K562 (cell line): ENCODE measurements at regions not wholly inside any gene's neighbourhood (a gene's known extent, or its start where the extent isn't known, plus 50 kb on each side); places are given as distances from the start of the nearest gene placed in this dataset.
A peak's percentile ranks its signal among the peaks of the same experiment; 100 is the strongest.

Experiments
- CEBPB ChIP-seq: fragments of 450-650 bp; IDR thresholded peaks from 2 replicates; pipeline ENCODE4 v1.6.1; 2016; ENCODE audit warnings: missing genetic modification characterization, missing compliant biosample characterization
- L3MBTL2 ChIP-seq: fragments of 450-650 bp; IDR thresholded peaks from 2 replicates; pipeline ENCODE4 v1.6.1; 2016; ENCODE audit warnings: mild to moderate bottlenecking, moderate library complexity
- PHF20 ChIP-seq: fragments of 450-650 bp; IDR thresholded peaks from 2 replicates; pipeline ENCODE4 v1.6.1; 2018; ENCODE audit not compliant: partially characterized antibody
- RAD51 ChIP-seq: fragments of 450-650 bp; IDR thresholded peaks from 2 replicates; pipeline ENCODE4 v1.7.1; 2016; ENCODE audit warnings: low read depth, mild to moderate bottlenecking, borderline replicate concordance
- RBM17 ChIP-seq: fragments of 200-400 bp; formaldehyde crosslinking; IDR thresholded peaks from 2 replicates; pipeline ENCODE4 v1.6.1; 2017; ENCODE audit warnings: low read depth, mild to moderate bottlenecking, low read length, borderline replicate concordance
- ZNF586 ChIP-seq: fragments of 450-650 bp; formaldehyde crosslinking; conservative IDR thresholded peaks from 2 replicates; pipeline ENCODE4 v1.4.0; 2020; ENCODE audit warnings: mild to moderate bottlenecking, moderate library complexity
- TF ChIP-seq, protein P1 (sequence below): fragments of 450-650 bp; IDR thresholded peaks from 2 replicates; pipeline ENCODE4 v1.6.1; 2016; ENCODE audit warnings: mild to moderate bottlenecking, moderate library complexity
- TF ChIP-seq, protein P2 (sequence below), 2 experiments: fragments of 250-450 bp in 1 of 2; fragments of 450-650 bp in 1 of 2; sonication (Bioruptor Pico) in 1 of 2; IDR thresholded peaks; 2 replicates each; pipeline versions ENCODE4 v1.6.1 to v1.8.0; 2016 to 2021; ENCODE audit warnings: mild to moderate bottlenecking in 2 of 2, moderate library complexity in 2 of 2, missing compliant biosample characterization in 1 of 2, missing genetic modification characterization in 1 of 2
- TF ChIP-seq, protein P3 (sequence below): fragments of 250-450 bp; sonication (Bioruptor Pico); IDR thresholded peaks from 2 replicates; pipeline ENCODE4 v1.5.0; 2020; ENCODE audit warnings: mild to moderate bottlenecking
- TF ChIP-seq, protein P4 (sequence below): fragments of 250-450 bp; sonication (Bioruptor Pico); IDR thresholded peaks from 2 replicates; pipeline ENCODE4 v1.5.0; 2020; ENCODE audit warnings: mild to moderate bottlenecking, borderline replicate concordance

DNA sequence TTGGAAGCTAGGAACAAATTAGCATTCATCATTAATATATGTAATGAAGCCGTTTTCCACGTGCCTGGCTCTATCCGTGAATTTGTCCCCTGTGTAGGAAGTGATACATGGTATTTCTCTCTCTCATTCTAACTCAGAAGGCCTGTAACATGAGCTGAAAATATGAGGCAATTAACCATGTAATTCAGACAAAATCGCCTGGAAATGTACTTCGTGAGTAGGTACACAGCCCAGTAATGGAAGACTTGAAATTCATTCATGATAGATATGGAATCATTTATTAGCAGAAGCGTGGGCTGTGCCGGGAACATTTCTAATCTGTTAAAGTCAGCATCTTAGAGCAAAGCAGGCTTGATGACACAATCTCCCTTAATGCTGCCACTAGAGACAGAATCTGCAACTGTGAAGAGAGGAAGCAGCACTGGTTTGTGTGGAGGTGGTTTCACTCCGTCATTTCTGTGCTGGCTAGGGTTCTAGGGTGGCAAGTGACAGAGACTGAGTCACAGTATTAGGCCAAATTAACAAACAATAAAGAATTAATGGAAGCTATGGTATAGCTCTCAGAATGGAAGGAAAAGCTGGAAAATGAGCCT lies 225.0 kb upstream of the PROK2 start (continued):
- TF ChIP-seq, protein P1, sequence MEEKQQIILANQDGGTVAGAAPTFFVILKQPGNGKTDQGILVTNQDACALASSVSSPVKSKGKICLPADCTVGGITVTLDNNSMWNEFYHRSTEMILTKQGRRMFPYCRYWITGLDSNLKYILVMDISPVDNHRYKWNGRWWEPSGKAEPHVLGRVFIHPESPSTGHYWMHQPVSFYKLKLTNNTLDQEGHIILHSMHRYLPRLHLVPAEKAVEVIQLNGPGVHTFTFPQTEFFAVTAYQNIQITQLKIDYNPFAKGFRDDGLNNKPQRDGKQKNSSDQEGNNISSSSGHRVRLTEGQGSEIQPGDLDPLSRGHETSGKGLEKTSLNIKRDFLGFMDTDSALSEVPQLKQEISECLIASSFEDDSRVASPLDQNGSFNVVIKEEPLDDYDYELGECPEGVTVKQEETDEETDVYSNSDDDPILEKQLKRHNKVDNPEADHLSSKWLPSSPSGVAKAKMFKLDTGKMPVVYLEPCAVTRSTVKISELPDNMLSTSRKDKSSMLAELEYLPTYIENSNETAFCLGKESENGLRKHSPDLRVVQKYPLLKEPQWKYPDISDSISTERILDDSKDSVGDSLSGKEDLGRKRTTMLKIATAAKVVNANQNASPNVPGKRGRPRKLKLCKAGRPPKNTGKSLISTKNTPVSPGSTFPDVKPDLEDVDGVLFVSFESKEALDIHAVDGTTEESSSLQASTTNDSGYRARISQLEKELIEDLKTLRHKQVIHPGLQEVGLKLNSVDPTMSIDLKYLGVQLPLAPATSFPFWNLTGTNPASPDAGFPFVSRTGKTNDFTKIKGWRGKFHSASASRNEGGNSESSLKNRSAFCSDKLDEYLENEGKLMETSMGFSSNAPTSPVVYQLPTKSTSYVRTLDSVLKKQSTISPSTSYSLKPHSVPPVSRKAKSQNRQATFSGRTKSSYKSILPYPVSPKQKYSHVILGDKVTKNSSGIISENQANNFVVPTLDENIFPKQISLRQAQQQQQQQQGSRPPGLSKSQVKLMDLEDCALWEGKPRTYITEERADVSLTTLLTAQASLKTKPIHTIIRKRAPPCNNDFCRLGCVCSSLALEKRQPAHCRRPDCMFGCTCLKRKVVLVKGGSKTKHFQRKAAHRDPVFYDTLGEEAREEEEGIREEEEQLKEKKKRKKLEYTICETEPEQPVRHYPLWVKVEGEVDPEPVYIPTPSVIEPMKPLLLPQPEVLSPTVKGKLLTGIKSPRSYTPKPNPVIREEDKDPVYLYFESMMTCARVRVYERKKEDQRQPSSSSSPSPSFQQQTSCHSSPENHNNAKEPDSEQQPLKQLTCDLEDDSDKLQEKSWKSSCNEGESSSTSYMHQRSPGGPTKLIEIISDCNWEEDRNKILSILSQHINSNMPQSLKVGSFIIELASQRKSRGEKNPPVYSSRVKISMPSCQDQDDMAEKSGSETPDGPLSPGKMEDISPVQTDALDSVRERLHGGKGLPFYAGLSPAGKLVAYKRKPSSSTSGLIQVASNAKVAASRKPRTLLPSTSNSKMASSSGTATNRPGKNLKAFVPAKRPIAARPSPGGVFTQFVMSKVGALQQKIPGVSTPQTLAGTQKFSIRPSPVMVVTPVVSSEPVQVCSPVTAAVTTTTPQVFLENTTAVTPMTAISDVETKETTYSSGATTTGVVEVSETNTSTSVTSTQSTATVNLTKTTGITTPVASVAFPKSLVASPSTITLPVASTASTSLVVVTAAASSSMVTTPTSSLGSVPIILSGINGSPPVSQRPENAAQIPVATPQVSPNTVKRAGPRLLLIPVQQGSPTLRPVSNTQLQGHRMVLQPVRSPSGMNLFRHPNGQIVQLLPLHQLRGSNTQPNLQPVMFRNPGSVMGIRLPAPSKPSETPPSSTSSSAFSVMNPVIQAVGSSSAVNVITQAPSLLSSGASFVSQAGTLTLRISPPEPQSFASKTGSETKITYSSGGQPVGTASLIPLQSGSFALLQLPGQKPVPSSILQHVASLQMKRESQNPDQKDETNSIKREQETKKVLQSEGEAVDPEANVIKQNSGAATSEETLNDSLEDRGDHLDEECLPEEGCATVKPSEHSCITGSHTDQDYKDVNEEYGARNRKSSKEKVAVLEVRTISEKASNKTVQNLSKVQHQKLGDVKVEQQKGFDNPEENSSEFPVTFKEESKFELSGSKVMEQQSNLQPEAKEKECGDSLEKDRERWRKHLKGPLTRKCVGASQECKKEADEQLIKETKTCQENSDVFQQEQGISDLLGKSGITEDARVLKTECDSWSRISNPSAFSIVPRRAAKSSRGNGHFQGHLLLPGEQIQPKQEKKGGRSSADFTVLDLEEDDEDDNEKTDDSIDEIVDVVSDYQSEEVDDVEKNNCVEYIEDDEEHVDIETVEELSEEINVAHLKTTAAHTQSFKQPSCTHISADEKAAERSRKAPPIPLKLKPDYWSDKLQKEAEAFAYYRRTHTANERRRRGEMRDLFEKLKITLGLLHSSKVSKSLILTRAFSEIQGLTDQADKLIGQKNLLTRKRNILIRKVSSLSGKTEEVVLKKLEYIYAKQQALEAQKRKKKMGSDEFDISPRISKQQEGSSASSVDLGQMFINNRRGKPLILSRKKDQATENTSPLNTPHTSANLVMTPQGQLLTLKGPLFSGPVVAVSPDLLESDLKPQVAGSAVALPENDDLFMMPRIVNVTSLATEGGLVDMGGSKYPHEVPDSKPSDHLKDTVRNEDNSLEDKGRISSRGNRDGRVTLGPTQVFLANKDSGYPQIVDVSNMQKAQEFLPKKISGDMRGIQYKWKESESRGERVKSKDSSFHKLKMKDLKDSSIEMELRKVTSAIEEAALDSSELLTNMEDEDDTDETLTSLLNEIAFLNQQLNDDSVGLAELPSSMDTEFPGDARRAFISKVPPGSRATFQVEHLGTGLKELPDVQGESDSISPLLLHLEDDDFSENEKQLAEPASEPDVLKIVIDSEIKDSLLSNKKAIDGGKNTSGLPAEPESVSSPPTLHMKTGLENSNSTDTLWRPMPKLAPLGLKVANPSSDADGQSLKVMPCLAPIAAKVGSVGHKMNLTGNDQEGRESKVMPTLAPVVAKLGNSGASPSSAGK, result no peak
- 0 out of 2 replicates have a peak, but pooled peaks have one; percentile 21 for TF ChIP-seq CEBPB (tag)
- no peak for TF ChIP-seq L3MBTL2
- TF ChIP-seq RBM17, result no peak
- TF ChIP-seq, protein P2, sequence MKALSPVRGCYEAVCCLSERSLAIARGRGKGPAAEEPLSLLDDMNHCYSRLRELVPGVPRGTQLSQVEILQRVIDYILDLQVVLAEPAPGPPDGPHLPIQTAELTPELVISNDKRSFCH (CRISPR knock-in tag; IDR thresholded peaks at IDR 0.05), result no peak
- TF ChIP-seq, protein P2 (tag; IDR thresholded peaks at IDR 0.05), result no peak
- no peak for TF ChIP-seq PHF20
- TF ChIP-seq, protein P3, sequence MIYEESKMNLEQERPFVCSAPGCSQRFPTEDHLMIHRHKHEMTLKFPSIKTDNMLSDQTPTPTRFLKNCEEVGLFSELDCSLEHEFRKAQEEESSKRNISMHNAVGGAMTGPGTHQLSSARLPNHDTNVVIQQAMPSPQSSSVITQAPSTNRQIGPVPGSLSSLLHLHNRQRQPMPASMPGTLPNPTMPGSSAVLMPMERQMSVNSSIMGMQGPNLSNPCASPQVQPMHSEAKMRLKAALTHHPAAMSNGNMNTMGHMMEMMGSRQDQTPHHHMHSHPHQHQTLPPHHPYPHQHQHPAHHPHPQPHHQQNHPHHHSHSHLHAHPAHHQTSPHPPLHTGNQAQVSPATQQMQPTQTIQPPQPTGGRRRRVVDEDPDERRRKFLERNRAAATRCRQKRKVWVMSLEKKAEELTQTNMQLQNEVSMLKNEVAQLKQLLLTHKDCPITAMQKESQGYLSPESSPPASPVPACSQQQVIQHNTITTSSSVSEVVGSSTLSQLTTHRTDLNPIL (CRISPR knock-in tag), result no peak
- TF ChIP-seq, protein P4, sequence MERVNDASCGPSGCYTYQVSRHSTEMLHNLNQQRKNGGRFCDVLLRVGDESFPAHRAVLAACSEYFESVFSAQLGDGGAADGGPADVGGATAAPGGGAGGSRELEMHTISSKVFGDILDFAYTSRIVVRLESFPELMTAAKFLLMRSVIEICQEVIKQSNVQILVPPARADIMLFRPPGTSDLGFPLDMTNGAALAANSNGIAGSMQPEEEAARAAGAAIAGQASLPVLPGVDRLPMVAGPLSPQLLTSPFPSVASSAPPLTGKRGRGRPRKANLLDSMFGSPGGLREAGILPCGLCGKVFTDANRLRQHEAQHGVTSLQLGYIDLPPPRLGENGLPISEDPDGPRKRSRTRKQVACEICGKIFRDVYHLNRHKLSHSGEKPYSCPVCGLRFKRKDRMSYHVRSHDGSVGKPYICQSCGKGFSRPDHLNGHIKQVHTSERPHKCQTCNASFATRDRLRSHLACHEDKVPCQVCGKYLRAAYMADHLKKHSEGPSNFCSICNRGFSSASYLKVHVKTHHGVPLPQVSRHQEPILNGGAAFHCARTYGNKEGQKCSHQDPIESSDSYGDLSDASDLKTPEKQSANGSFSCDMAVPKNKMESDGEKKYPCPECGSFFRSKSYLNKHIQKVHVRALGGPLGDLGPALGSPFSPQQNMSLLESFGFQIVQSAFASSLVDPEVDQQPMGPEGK (CRISPR knock-in tag), result no peak
- no peak for TF ChIP-seq RAD51
- no peak for TF ChIP-seq ZNF586 (CRISPR knock-in tag)
